ENCODE measurements at regions not wholly inside any gene's neighbourhood (a gene's known extent, or its start where the extent isn't known, plus 50 kb on each side); places are given as distances from the start of the nearest gene placed in this dataset.

GRCh38 chr2:128447538-128447995 lies 128.9 kb upstream of the HS6ST1 start:
- in situ Hi-C loops (cut with HindIII; ENCODE audit: low sequenced_read_pairs): no loop called here

- in situ Hi-C loops (cut with HindIII; ENCODE audit: low sequenced_read_pairs): no loop called here
Measured at GRCh38 chr2:128448331-128449225, 129.9 kb upstream of the HS6ST1 start.

- in situ Hi-C loops (cut with HindIII; ENCODE audit: low sequenced_read_pairs): no loop called here
Measured at GRCh38 chr2:128449226-128450061, 130.8 kb upstream of the HS6ST1 start.

- in situ Hi-C loops (cut with HindIII; ENCODE audit: low sequenced_read_pairs): no loop called here
Measured at GRCh38 chr2:128450211-128451024, 131.8 kb upstream of the HS6ST1 start.

- in situ Hi-C loops (cut with HindIII; ENCODE audit: low sequenced_read_pairs): no loop called here
Measured at GRCh38 chr2:128451084-128452023, 132.7 kb upstream of the HS6ST1 start.

GRCh38 chr2:128452024-128452411 lies 133.3 kb upstream of the HS6ST1 start:
- in situ Hi-C loops (cut with HindIII; ENCODE audit: low sequenced_read_pairs): no loop called here

- in situ Hi-C loops (cut with HindIII; ENCODE audit: low sequenced_read_pairs): no loop called here
Measured at GRCh38 chr2:128452536-128453530, 134.2 kb upstream of the HS6ST1 start.

- in situ Hi-C loops (cut with HindIII; ENCODE audit: low sequenced_read_pairs): no loop called here
Measured at GRCh38 chr2:128454980-128455720, 136.5 kb upstream of the HS6ST1 start.

GRCh38 chr2:128455721-128456050 lies 137.0 kb upstream of the HS6ST1 start:
- in situ Hi-C loops (cut with HindIII; ENCODE audit: low sequenced_read_pairs): no loop called here

GRCh38 chr2:128456281-128456680 lies 137.6 kb upstream of the HS6ST1 start:
- in situ Hi-C loops (cut with HindIII; ENCODE audit: low sequenced_read_pairs): no loop called here

GRCh38 chr2:128457006-128457604 lies 138.4 kb upstream of the HS6ST1 start:
- in situ Hi-C loops (cut with HindIII; ENCODE audit: low sequenced_read_pairs): no loop called here

GRCh38 chr2:128457716-128458115 lies 139.0 kb upstream of the HS6ST1 start:
- in situ Hi-C loops (cut with HindIII; ENCODE audit: low sequenced_read_pairs): no loop called here

- in situ Hi-C loops (cut with HindIII; ENCODE audit: low sequenced_read_pairs): no loop called here
Measured at GRCh38 chr2:128458505-128458904, 139.8 kb upstream of the HS6ST1 start.

- in situ Hi-C loops (cut with HindIII; ENCODE audit: low sequenced_read_pairs): no loop called here
Measured at GRCh38 chr2:128464456-128464855, 145.8 kb upstream of the HS6ST1 start.

GRCh38 chr2:128465246-128466170 lies 146.8 kb upstream of the HS6ST1 start:
- in situ Hi-C loops (cut with HindIII; ENCODE audit: low sequenced_read_pairs): no loop called here

- in situ Hi-C loops (cut with HindIII; ENCODE audit: low sequenced_read_pairs): no loop called here
Measured at GRCh38 chr2:128466376-128466775, 147.7 kb upstream of the HS6ST1 start.

GRCh38 chr2:128466776-128467175 lies 148.1 kb upstream of the HS6ST1 start:
- in situ Hi-C loops (cut with HindIII; ENCODE audit: low sequenced_read_pairs): no loop called here
